ENCODE measurements at regions not wholly inside any gene's neighbourhood (a gene's known extent, or its start where the extent isn't known, plus 50 kb on each side); places are given as distances from the start of the nearest gene placed in this dataset.
"Not testable (repeated sequence)": the region's sequence is repeated elsewhere in the genome, so short reads cannot be mapped to it uniquely, and the experiment has no call there.

- no peak overlapping the region for H3K4me2 ChIP-seq (ENCODE audit: low read length)
- no peaks in the 10 kb centered on the region for H3K4me1 ChIP-seq (ENCODE audit: insufficient read depth, low read length)
- DNase-seq (no peak), ATAC-seq (no peak)
- no peaks in the 10 kb centered on the region for H4K20me1 ChIP-seq (ENCODE audit: low read length)
- no peak overlapping the region for H3K27ac ChIP-seq (ENCODE audit: low read length)
- H3K79me2 ChIP-seq (ENCODE audit: low read length), result no peaks in the 10 kb centered on the region
- intact Hi-C loops (cut with micrococcal nuclease), result no loop called here
- TF ChIP-seq EZH2phosphoT487 (IDR thresholded peaks at IDR 0.05; ENCODE audit: borderline replicate concordance, low read length) (no peak), EZH2 (IDR thresholded peaks at IDR 0.05; ENCODE audit: low read length, unreplicated experiment) (no peak), CTCF (conservative IDR thresholded peaks at IDR 0.05; ENCODE audit: low read depth, low read length) (no peak)
- no peaks in the 10 kb centered on the region for H3F3A ChIP-seq (ENCODE audit: low read length, unreplicated experiment)
- H3K4me3 ChIP-seq (ENCODE audit: low read length), result no peak overlapping the region
- BruUV-seq (replicated peaks), result no TSS peak
- no peaks in the 10 kb centered on the region for H3K36me3 ChIP-seq (ENCODE audit: low read depth, low read length)
- ChIA-PET CTCF (no interaction called here), POLR2A (ENCODE audit: unreplicated experiment) (no interaction called here)
- H3K9ac ChIP-seq (ENCODE audit: low read length), result no peak overlapping the region
- no peaks in the 10 kb centered on the region for H3K9me2 ChIP-seq (replicated peaks; ENCODE audit: low read length)
- no peak overlapping the region for H2AFZ ChIP-seq (ENCODE audit: low read length)
- H3K9me3 ChIP-seq (ENCODE audit: low read length), result no peaks in the 10 kb centered on the region
- H3K27me3 ChIP-seq (ENCODE audit: low read length), result peaks cover 14% of the 10 kb centered on the region; the same call in 1 of the 2 replicates
These were observed 157.8 kb upstream of the NR4A3 start for GRCh38 chr9:99663856-99664255.

GRCh38 chr9:99666571-99666970 is 155.1 kb upstream of the NR4A3 start:
- H3K9me2 ChIP-seq (replicated peaks; ENCODE audit: low read length), result no peaks in the 10 kb centered on the region
- no peaks in the 10 kb centered on the region for H3K4me1 ChIP-seq (ENCODE audit: insufficient read depth, low read length)
- H3K9me3 ChIP-seq (ENCODE audit: low read length), result no peaks in the 10 kb centered on the region
- peaks cover 14% of the 10 kb centered on the region for H3K27me3 ChIP-seq (ENCODE audit: low read length)
- POLR2A ChIA-PET (ENCODE audit: unreplicated experiment), result no interaction called here
- no peak overlapping the region for H3K27ac ChIP-seq (ENCODE audit: low read length)
- H3K9ac ChIP-seq (ENCODE audit: low read length), result no peak overlapping the region
- H2AFZ ChIP-seq (ENCODE audit: low read length), result no peak overlapping the region
- H4K20me1 ChIP-seq (ENCODE audit: low read length), result no peaks in the 10 kb centered on the region
- CTCF ChIA-PET, result no interaction called here
- DNase-seq, result no peak
- H3K4me2 ChIP-seq (ENCODE audit: low read length), result no peak overlapping the region
- no peaks in the 10 kb centered on the region for H3K36me3 ChIP-seq (ENCODE audit: low read depth, low read length)
- TF ChIP-seq EZH2phosphoT487 (IDR thresholded peaks at IDR 0.05; ENCODE audit: borderline replicate concordance, low read length), result no peak
- TF ChIP-seq EZH2 (IDR thresholded peaks at IDR 0.05; ENCODE audit: low read length, unreplicated experiment), result no peak
- no peak for TF ChIP-seq CTCF (conservative IDR thresholded peaks at IDR 0.05; ENCODE audit: low read depth, low read length)
- H3F3A ChIP-seq (ENCODE audit: low read length, unreplicated experiment), result no peaks in the 10 kb centered on the region
- no peak overlapping the region for H3K4me3 ChIP-seq (ENCODE audit: low read length)
- ATAC-seq, result no peak
- no peaks in the 10 kb centered on the region for H3K79me2 ChIP-seq (ENCODE audit: low read length)
- no TSS peak for BruUV-seq (replicated peaks)
- intact Hi-C loops (cut with micrococcal nuclease), result no loop called here

- H3K4me2 ChIP-seq (ENCODE audit: low read length); BruUV-seq (replicated peaks); intact Hi-C loops (cut with micrococcal nuclease); H3K79me2 ChIP-seq (ENCODE audit: low read length); H2AFZ ChIP-seq (ENCODE audit: low read length); H3K9me3 ChIP-seq (ENCODE audit: low read length); H3F3A ChIP-seq (ENCODE audit: low read length, unreplicated experiment); DNase-seq; H4K20me1 ChIP-seq (ENCODE audit: low read length); POLR2A ChIA-PET (ENCODE audit: unreplicated experiment); H3K27ac ChIP-seq (ENCODE audit: low read length); H3K4me1 ChIP-seq (ENCODE audit: insufficient read depth, low read length); CTCF ChIA-PET; H3K9ac ChIP-seq (ENCODE audit: low read length); H3K4me3 ChIP-seq (ENCODE audit: low read length); ATAC-seq; H3K36me3 ChIP-seq (ENCODE audit: low read depth, low read length); H3K9me2 ChIP-seq (replicated peaks; ENCODE audit: low read length); H3K27me3 ChIP-seq (ENCODE audit: low read length): not testable (repeated sequence)
These were observed 150.8 kb upstream of the NR4A3 start for GRCh38 chr9:99670886-99671285.

All from PC-3 (cell line).